NCI-H524 treated with DMSO at 0.1 percent for 48 hours (cell line): ENCODE measurements at regions not wholly inside any gene's neighbourhood (a gene's known extent, or its start where the extent isn't known, plus 50 kb on each side); places are given as distances from the start of the nearest gene placed in this dataset.

ENCODE experiments used
- DNase-seq: peaks from one replicate; lab custom pipeline; 2025; lab: John Stamatoyannopoulos, UW

DNA sequence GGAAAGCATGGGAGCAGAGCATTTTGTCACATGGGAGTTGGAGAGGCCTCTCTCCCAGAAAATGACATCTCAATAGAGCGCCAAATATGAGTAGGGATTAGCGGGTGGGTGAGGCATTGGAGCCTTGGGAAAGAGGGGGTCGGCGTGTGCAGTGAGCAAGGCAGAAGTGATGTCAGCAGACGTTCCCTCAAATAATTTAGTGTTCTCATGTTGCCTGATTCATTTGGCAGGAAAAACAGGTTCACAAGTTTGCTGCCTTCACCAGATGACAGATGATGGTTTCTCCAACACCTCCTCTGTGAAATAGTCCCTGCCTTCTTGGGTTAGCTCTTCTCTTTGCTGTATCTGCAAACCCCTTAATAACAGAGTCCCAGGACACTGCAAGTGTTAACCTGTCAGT, 118.5 kb upstream of the ARHGAP20 start:
- no peak for DNase-seq

DNA sequence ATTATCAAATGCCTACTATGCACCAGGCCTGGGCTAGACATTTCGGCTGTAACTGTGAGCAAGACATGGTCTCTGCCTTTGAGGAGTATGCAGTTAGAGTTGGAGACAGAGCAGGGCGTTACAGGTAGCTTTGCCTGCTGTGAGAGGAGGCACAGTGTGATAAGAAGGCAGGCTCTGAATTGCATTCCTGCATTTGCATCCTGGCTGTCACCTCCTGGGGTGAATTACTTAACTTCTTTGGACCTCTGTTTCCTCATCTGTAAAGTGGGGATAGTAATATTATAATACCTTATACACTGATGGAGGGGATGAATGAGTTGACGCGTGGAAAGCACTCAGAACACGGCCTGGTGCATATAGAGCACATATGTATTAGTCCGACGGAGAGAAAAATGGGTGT, 118.1 kb upstream of the ARHGAP20 start:
- no peak for DNase-seq

DNA sequence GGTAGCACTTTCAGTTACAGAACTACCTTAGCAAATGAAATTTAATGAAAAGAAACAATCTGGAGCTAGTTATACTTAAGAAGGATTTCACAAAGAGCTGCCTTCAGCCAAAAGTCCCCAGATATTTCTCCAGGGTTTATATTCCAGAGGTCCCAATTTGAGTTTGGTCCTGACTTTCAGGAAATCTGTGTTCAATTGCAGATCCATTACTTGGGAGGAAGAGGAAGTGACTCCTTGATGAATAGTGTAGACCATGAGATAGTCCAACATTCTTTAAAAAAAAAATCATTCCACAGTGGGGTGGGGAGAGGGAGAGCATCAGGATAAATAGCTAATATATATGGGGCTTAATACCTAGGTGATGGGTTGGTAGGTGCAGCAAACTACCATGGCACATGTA, 117.6 kb upstream of the ARHGAP20 start:
- no peak for DNase-seq

DNA sequence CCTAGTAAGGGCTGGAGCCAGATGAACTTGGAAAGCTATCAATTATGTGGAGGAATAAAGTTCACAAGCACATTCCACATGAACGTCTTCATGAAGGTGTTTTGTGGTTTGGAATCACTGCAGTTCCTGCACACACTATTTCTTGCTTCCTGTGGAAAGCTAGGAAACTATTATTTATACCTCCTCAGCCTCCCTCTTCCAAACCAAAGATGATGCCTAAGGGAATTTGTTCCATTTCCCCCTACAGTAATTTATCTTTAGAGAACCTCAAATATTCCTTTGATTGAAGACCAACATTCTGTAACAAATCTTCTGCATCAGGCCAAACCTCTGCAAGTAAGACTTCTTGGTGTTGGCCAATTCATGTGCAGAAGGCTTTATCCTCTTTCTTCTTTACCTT, 115.8 kb upstream of the ARHGAP20 start:
- DNase-seq: no peak

DNA sequence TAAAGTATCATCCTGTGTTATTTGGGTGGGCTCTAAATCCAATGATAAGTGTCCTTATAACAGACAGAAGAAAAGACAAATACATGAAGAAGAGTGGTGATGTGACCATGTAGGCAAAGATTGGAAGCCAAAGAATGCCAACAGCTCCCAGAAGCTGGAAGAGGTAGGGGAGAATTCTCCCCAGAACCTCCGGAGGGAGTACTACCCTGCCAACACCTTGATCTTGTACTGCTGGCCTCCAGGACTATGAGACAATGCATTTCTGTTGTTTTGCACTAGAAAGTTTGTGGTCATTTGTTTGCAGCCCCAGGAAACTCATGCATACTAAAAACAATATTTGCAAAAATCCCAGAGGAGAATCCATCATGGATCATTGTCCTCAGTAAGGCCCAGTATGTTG, 115.0 kb upstream of the ARHGAP20 start:
- no peak for DNase-seq

DNA sequence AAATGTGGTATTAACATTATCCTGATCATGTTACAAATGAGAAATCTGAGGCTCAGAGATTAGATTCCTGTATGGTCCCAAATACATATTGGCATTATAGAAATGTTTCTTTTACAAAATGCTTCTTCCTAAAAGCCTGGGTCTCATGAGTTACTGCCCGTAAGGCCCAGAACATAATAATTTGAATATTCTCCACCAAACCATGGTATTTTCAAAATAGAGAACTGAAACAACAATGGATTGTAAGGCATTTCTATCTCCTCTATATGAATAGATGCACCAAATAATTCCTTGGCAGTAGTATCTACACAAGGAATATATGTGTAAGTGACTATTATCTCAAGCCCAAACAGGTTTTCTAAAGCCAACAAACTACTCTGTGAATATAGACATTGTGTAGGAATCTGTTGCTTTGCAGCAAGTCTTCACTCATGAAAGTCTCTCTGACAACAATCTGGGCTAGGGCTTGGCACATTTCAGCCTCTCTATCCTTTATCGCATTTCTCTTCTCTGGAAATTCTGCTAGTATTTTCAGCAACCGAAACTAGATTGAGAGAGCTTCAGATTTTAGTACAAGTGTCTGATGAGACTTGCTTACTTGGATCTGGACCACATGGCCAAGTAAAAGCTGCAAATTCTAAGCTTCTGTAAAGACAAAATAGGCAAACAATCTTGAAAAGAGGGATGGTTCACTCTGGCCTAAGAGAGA, 112.8 kb upstream of the ARHGAP20 start:
- no peak for DNase-seq

DNA sequence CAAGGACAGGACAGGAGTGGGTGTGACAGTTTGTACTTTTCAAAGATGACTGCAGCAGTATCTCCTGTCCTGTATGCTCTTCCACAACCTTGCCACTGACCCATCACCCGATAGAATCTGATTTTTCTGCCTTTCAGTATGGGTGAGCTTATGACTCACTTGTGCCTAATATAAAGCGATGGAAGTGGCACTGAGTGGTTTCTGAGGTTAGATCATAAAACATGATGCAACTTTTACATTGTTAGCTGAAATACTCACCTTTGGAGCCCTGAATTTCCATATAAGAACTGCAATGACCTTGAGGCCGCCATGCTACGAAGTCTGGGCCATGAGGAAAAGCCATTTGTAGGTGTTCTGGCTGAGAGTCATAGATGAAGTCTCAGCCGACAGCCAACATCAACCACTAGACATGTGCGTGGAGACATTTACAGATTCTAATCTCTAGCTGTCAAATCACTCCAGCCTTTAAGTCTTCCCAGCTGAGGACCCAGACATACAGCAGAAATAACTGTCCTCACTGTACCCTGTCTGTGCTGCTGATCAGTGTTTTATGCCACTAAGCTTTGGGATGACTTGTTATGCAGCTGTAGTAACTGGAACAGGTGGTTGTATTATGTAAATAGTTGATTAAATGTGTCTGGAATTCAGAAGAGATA, 105.9 kb upstream of the ARHGAP20 start:
- DNase-seq: no peak

DNA sequence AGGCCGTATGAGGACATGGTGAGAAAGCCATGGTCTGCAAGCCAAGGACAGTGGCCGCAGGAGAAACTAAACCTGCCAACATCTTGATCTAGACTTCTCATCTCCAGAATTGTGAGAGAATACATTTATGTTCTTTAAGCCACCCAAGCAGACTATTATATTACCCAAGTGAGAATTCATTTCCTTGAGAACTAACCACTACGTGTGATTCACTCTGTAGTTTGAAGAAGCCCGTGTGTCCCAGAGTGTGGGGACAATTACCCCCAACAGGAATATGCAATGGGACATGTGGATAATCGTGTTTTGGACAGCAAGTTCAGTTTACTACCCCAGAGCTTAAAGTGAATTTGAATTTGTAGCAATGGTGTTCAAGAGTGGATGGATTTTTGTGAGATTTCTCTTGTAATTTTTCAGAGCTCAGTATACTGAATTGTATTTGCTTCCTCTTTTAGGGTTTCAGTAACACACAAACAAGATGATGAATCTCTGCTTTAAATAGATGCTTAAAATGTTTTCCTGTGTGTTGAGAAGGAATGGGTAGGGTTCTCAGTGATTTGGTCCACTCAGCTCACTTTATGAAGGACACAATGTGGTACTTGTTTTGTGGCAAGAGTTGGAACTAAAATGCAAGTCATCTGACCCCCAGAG, 100.0 kb upstream of the ARHGAP20 start:
- DNase-seq: no peak

DNA sequence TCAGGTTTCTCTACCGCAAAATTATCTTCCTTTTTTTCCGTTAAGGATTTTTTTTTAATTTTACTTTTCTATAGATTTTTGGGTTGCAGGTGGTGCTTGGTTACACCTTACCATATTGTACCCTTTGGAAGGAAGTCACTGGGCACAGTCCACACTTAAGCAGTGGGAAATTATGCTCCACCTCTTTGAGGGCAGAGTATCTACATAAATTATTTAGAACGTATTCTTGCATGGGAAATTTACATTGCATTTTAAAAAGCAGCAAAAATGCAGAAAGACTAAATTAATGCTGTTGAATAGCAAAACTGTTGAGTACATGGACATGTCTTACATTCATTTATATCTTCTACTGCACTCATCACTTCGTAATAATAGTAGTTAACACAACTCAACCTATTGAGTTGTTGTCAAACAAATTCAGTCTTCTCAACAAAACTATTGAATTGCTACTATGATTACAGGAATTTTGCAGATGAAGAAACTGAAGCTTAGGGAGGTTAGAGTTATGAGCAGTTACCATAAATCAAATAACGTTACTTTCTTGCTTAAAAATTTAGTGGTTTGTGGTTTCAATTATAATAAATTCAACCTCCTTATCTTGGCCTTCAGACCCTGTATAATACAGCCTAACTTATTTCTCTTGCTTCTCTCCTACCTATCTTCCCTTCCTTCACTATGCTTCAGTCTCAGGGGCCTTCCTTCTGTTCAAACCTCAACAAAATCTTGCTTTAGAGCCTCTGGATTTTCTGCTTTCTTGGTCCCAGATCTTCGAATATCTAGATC, 97.4 kb upstream of the ARHGAP20 start:
- DNase-seq: no peak

DNA sequence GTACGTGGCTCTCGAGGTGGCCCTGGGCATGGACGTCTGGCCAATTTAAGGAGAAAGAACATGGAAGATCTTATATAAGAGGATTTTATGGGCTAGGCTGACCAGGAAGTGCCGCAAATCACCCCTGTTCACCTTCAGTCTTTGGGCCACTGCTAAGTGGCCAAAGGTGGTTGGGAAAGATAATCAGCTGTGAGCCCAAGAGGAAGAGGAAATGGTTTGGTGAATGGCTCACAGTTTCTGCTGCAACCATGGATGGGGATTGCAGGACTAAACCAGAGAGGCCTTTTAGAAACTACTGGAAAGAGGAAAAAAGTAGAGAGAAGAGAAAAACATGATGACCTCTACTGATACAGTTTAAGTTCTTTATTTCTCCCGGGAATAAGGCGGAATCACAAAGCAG, 96.0 kb upstream of the ARHGAP20 start:
- DNase-seq: no peak

DNA sequence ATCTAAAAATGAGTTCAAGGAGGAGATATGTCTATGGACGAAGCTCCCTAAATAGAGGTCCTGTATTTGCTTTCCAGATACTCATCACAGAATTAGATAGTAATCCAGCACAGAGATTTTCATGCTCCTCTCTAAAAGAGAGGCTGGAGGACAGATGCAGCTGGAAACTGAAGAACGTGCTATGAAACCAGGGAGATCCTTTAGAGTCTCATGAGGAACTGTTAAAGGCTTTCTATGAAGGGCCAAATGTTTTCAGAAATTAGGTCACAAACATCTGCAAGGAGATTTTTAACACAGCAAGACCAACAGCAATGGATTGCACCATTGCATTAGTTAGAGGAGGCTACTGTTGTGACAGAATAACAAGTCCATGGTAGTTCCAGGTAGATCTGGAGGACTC, 95.6 kb upstream of the ARHGAP20 start:
- DNase-seq: no peak

DNA sequence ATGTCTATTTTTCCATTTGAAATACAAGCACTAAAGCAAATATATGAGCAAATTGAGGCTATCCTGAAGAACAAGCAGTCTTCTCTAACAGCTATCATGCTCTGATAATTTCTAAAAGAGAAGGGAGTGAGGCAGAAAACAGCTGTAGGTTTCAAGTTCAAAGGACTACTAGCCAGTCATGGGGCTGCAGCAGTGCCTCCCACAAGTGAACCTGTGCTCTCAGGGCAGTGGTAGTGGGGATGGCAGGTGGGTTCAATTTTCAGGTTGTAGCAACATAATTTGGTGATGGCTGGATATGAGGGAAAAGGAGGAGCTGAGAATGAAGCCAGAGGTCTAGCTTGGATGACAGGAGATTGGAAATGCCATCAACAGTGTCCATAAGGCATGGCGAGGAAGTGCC, 93.5 kb upstream of the ARHGAP20 start:
- no peak for DNase-seq

DNA sequence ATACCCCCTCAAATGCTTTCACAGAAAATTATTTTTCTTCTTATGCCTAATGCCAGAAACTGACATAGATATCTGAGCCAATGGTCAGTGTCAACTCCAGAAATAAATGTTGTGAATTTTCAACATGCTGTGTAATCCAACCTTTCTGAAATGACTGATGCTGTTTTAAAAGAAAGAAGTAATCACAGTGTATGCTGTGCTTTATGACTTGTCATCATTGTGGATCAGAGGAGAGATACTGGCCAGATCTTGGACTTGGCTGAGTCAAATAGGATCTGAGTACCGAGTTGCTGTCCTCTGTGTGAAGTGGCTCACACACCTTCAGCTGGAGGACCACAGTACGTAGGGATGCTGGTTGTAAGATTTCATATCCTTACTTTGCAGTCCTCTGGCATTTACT, 89.9 kb upstream of the ARHGAP20 start:
- no peak for DNase-seq

DNA sequence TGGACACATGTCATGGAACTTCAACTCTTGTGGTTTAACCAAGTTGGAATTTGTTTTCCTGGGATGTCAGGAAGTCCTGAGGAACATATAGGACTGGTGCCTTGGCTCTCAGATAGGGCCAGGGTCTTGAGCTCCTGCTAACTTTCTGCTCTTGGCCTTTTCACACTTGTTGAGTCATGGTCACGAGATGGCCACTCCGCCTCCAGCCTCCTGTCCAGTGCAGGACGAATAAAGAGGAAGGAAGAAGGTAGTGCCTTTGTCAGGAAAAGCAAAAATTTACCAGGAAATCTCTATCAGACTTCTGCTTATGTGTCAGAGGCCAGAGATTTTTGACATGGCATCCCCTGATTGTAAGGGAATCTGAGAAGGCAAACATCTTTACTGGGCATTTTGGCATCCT, 89.1 kb upstream of the ARHGAP20 start:
- no peak for DNase-seq

DNA sequence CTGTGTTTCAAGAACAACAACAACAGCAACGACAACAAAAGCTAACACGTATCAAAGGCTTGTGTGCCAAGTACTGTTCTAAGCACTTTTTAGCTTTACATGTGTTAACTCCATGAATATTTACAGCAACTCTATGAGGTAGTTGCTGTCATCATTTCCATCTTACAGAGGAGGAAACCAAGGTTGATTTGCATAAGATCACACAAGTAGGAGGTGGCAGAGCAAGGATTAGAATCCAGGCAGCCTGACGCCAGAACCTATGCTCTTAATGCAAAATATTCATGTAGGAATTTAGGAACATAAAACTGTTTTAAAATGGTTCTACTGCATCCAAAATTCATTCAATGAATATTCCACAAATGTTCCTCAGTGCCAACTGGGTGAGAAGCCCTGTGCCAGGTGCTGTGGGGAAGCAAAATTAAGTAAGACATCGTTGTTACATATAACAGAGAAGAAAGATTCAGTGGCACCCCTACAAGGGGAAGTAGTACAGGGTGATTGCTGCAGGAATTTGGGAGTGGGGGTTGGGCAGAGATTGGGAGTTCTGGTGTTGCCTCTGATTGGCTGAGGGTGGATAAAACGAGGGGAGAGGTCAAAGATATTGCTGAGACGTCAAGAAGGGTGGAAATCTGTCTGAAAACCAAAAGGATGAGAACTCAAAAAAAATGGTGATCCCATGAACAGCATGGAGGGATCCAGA, 86.1 kb upstream of the ARHGAP20 start:
- DNase-seq: no peak

DNA sequence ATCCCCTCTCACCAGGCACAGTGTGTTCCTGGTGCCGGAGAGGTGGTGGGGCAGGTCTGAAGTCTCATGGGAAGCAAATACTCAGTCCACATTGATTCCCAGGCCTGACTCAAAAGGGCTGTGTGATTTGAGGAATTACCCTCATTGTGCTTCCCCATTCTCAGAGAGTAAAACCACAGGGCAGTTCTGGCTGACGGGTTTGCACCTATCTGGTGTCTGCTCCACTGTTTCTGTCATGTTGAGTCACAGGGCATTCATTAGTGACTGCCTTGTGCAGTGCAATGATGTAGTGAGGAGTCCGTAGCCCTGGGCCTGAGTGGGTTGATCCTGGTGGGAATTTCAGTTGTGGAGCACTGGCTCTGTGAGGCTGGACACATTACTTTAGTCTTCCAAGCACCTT, 85.2 kb upstream of the ARHGAP20 start:
- no peak for DNase-seq

DNA sequence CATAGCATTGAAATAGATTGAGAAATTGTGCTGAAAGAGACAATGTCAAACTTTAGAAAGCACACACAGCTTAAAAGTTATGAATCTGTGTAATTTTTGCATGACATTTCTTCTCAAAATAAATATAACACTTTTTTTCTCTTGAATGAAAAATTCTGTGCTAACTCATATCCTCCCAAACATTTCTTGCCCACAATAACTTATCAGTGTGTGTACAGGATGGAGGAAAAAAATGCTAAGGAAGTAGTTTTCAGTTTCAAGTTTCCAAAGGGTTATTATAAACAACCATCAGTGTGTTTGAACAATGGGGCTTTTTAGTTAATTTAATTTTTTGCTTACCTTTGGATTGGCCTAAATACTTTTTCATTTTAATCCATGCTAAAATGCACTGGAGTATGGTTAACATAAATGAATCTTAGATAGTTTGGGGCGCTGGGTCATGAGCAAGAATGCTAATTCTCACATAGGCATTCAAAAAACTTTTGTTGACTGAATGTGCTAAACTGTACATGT, 82.9 kb upstream of the ARHGAP20 start:
- no peak for DNase-seq

DNA sequence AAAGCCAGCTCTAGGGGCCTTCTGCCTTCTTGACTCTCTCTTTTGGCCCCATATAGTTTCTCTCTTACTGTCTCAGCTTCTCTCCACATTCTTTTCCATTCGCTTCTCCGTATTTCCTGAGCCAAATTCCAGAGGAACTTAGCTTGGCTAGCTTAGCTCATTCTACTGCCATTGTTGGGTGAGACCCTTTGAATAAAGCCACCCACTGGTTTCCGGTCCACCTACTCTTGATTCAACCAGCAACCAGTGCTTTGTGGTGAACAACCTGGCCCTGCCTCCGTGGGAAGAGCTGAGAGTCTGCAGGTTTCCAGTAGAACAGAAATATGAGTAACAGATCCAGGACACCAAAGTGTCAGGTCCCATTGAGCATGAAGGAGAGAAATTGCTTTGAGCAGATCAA, 81.3 kb upstream of the ARHGAP20 start:
- DNase-seq: no peak

DNA sequence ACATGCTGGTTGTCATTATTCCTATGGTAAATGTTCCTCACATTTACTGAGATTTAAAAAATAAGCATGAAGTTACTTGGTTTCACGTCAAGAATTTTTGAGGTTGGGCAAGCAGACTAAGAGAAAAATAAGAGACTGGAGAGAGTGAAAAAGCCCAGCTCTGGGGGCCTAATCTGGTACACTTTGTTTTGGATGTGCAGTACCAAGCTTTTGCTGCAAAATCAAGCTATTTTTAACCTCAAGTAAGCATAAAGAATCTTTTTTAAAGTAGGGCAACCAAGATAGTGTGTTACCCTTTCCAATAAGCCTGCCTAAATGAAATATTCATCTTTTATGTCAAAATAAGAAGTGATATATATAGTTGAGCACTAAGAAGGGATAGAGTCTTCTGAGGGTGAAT, 79.4 kb upstream of the ARHGAP20 start:
- DNase-seq: no peak

DNA sequence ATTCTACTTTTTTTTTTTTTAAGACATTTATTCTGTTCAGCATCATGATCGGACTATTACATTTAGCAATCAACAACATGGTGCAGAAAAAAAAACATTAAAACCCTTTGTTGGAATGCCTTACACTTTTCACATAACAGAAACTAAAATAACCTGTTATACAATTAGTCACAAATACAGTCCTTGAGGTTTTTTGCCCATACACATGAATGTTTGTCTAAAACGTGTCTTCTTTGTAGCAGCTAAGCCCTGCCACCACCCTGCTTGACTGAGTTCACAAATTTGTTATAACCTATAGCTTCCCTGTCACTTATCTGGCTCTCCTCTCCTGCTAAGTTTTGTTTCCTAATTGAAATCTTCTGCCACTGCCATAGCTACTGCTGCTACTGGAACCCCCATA, 75.4 kb upstream of the ARHGAP20 start:
- DNase-seq: no peak

DNA sequence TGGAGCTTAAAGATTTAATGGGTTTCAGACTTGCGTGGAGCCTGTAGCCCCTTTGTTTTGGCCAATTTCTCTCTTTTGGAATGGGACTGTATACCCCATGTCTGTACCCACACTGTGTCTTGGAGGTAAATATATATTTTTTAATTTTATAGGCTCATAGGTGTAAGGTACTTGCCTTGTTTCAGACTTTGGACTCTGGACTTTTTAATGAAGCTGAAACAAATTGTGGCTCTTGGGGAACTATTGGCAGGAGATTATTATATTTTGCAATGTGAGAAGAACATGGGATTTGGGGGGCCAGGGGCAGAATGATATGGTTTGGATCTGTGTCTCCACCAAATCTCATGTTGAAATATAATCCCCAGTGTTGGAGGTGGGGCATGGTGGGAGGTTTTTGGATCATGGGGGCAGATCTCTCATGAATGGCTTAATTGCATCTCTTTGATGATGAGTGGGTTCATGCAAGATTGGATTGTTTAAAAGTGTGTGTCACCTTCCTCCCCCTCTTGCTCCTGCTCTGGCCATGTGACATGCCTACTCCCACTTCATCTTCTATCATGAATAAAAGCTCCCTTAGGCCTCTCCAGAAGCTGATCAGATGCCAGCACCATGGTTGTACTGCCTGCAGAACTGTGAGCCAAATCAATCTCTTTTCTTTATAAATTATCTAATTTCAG, 74.1 kb upstream of the ARHGAP20 start:
- DNase-seq: no peak
